Coronary artery (tissue), 2 donors: ENCODE measurements at regions not wholly inside any gene's neighbourhood (a gene's known extent, or its start where the extent isn't known, plus 50 kb on each side); places are given as distances from the start of the nearest gene placed in this dataset.

Source experiments
- DNase-seq: peaks from one replicate; pipeline ENCODE4 v3.0.0-alpha.2; 2017; ENCODE audit warnings: low spot score
- H3K27ac ChIP-seq, 2 donors: fragments of 200-600 bp; sonication (generic); one replicate each; pipeline ENCODE4 v1.5.1; 2016 to 2019
- H3K4me3 ChIP-seq: fragments of 200-600 bp; sonication (generic); 2 replicates; pipeline ENCODE4 v1.5.1; 2016; ENCODE audit warnings: mild to moderate bottlenecking, moderate library complexity
- CTCF ChIP-seq: fragments of 200-600 bp; sonication (generic); IDR thresholded peaks from one replicate; pipeline ENCODE4 v1.5.1; 2019; ENCODE audit warnings: antibody characterized with exemption

GRCh38 chr5:152978141-152978835, 512.2 kb upstream of the GRIA1 start:
- Histone ChIP-seq H3K4me3 (no peak overlapping the region), H3K27ac (no peak overlapping the region)
- TF ChIP-seq CTCF = no peak
- no peak for DNase-seq

DNA sequence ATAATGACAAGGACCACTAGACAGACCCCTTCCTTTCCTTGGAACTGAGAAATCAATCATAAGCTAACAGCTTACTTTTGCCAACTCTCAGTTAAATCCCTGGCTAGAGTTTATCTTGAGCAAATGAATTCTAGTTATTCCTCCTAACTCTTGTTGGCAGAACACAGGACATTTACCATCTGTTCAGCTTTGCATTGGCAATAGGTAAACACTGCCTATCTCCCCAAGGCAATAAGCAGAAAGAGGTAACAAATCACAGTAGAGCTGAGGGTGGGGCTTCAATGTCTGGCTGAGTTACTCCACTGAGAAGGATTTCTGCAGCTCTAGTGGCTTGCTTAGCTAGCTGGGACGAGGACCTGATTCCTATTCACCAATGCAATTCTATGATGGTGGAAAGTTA, 503.3 kb upstream of the GRIA1 start:
- Histone ChIP-seq H3K27ac (no peak overlapping the region), H3K4me3 (no peak overlapping the region)
- no peak for DNase-seq
- no peak for TF ChIP-seq CTCF

GRCh38 chr5:152990217-152990616, 500.3 kb upstream of the GRIA1 start:
- no peak overlapping the region for H3K4me3 ChIP-seq
- H3K27ac ChIP-seq = no peak overlapping the region
- no peak for TF ChIP-seq CTCF
- DNase-seq = no peak

DNA sequence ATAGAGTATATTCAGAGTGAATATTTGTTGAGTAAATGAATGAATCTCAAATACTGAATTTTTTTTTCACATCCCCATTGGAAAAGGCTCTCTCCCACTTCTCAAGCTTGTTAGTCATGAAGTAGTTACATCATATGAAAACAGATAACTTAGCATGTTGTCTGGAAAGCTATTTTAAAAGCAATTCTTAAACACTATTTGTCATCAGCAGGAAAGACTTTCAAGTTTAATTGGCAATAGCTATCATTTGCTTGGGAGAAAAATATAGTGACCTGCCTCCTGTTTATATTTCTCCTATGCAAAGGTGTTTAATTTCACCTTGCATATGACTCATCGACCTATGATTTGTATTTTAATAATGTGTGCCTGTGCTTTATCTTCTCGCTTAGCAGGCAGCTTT, 499.8 kb upstream of the GRIA1 start:
- no peak for DNase-seq
- H3K4me3 ChIP-seq = no peak overlapping the region
- H3K27ac ChIP-seq = no peak overlapping the region
- TF ChIP-seq CTCF = no peak

DNA sequence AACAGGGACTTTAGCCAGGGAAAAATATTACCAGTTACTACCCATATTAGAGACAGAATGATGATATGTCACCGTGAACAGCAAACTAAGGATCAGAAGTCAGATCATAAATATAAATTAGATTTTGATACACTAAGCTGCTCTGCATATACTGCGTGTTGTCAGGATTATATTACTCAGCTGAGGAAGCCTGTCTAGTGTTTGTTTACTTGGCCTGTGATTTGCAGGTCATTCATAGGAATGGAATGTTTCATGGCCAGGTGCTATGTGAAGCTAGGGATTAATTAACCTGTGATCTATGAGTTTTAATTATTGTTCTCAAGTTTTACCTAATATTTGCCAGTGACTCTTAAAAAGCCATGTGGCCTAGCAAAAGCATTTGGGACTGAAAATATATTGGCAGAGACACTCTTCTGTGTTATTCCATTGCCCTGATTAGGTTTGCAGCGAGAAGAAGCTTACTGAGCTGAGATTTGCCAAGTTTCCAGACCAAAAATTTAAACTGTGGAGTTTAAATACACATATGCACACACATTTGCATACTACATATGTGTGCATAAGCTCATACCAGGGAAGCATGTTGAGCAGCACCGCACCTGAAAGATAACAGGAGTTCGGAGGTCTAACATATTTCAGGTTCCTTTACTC, 496.3 kb upstream of the GRIA1 start:
- no peak overlapping the region for H3K4me3 ChIP-seq
- no peak for DNase-seq
- H3K27ac ChIP-seq = no peak overlapping the region
- no peak for TF ChIP-seq CTCF

DNA sequence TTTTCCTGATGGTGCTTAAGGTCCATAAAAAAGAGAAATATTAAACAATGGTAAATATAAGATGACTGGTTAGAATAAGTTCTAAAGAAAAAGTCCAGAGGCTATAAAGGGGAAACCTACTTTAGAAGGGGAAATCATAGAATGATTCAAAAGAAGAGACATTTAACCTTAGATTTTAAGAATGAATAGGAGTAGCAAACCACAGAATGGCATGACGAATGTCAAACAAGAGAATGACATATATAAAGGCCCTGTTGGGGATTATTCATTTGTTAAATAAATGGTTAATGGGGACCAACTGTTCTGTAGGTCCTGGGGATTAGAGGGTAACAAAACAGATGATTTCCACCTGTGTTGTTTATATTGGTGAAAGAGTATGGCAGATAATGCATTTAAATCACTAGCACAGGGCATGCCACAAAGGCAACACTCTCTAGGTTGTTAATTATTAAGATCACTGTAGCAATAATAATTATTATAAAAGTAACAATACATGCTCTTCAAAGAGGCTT, 495.2 kb upstream of the GRIA1 start:
- DNase-seq = no peak
- no peak overlapping the region for H3K4me3 ChIP-seq
- TF ChIP-seq CTCF = no peak
- H3K27ac ChIP-seq = no peak overlapping the region

GRCh38 chr5:153005711-153006110, 484.8 kb upstream of the GRIA1 start:
- no peak for TF ChIP-seq CTCF
- no peak for DNase-seq
- no peak overlapping the region for H3K27ac ChIP-seq
- no peak overlapping the region for H3K4me3 ChIP-seq
